Neural cell (in vitro differentiated cells): ENCODE measurements at regions not wholly inside any gene's neighbourhood (a gene's known extent, or its start where the extent isn't known, plus 50 kb on each side); places are given as distances from the start of the nearest gene placed in this dataset.

Source experiments
- H2AFZ ChIP-seq: fragments of 200-600, 300-800 bp; sonication (generic), shearing (Covaris generic); 2 replicates; pipeline ENCODE4 v1.6.0; 2014; ENCODE audit warnings: low read depth, mild to moderate bottlenecking, antibody characterized with exemption, low read length, moderate library complexity
- H3F3A ChIP-seq: fragments of 200-600 bp; shearing (Covaris generic); 2 replicates; pipeline ENCODE4 v1.6.1; 2016; ENCODE audit warnings: mild to moderate bottlenecking, moderate library complexity, mixed read lengths, antibody characterized with exemption, low read length; ENCODE audit not compliant: insufficient read depth, poor library complexity, severe bottlenecking
- H3K27ac ChIP-seq: fragments of 200-600, 300-800 bp; sonication (generic), shearing (Covaris generic); 2 replicates; pipeline ENCODE4 v1.5.1; 2014; ENCODE audit warnings: mild to moderate bottlenecking, low read length, moderate library complexity
- H3K27me3 ChIP-seq: fragments of 300-800, 200-600 bp; sonication (generic), shearing (Covaris generic); 2 replicates; pipeline ENCODE4 v1.6.0; 2014; ENCODE audit warnings: mild to moderate bottlenecking, low read depth, low read length, moderate library complexity; ENCODE audit not compliant: insufficient read depth
- H3K36me3 ChIP-seq: fragments of 300-800, 200-600 bp; sonication (generic), shearing (Covaris generic); 2 replicates; pipeline ENCODE4 v1.5.1; 2014; ENCODE audit warnings: mild to moderate bottlenecking, antibody characterized with exemption, low read length, moderate library complexity; ENCODE audit not compliant: insufficient read depth
- H3K4me2 ChIP-seq: fragments of 300-800, 200-600 bp; sonication (generic), shearing (Covaris generic); 2 replicates; pipeline ENCODE4 v1.6.0; 2014; ENCODE audit warnings: mild to moderate bottlenecking, low read length
- H3K4me3 ChIP-seq: fragments of 300-800, 200-600 bp; sonication (generic), shearing (Covaris generic); 2 replicates; pipeline ENCODE4 v1.5.1; 2014; ENCODE audit warnings: mild to moderate bottlenecking, low read length, moderate library complexity
- H3K79me2 ChIP-seq: fragments of 200-600 bp; shearing (Covaris generic); replicated peaks from 2 replicates; pipeline ENCODE4 v1.6.0; 2014; ENCODE audit warnings: mild to moderate bottlenecking, low read length, moderate library complexity; ENCODE audit not compliant: insufficient read depth
- H3K9ac ChIP-seq: fragments of 300-800, 200-600 bp; sonication (generic), shearing (Covaris generic); 2 replicates; pipeline ENCODE4 v1.6.1; 2016; ENCODE audit warnings: mild to moderate bottlenecking, low read length, mixed read lengths
- H3K9me2 ChIP-seq: fragments of 200-600 bp; shearing (Covaris generic); 2 replicates; pipeline ENCODE4 v1.6.1; 2016; ENCODE audit warnings: mild to moderate bottlenecking, low read length, mixed read lengths; ENCODE audit not compliant: insufficient read depth
- H3K9me3 ChIP-seq: fragments of 200-600, 300-800 bp; sonication (generic), shearing (Covaris generic); 2 replicates; pipeline ENCODE4 v1.6.1; 2016; ENCODE audit warnings: mild to moderate bottlenecking, mixed run types, low read length, moderate library complexity, mixed read lengths
- H4K20me1 ChIP-seq: fragments of 200-600 bp; shearing (Covaris generic); 2 replicates; pipeline ENCODE4 v1.6.1; 2016; ENCODE audit warnings: mild to moderate bottlenecking, mixed run types; ENCODE audit not compliant: insufficient read depth
- EP300 ChIP-seq: fragments of 450-650 bp; conservative IDR thresholded peaks from 2 replicates; pipeline ENCODE4 v1.6.1; 2014; ENCODE audit warnings: antibody characterized with exemption, mild to moderate bottlenecking, moderate library complexity; ENCODE audit not compliant: poor library complexity, severe bottlenecking
- EZH2 ChIP-seq: fragments of 200-600, 300-800 bp; shearing (Covaris generic), sonication (generic); IDR thresholded peaks from 2 replicates; pipeline ENCODE4 v1.6.1; 2014; ENCODE audit warnings: antibody characterized with exemption, low read length, borderline replicate concordance, mild to moderate bottlenecking; ENCODE audit not compliant: insufficient read depth, poor library complexity, severe bottlenecking
- MXI1 ChIP-seq: fragments of 450-650 bp; conservative IDR thresholded peaks from 2 replicates; pipeline ENCODE4 v1.6.1; 2014; ENCODE audit warnings: antibody characterized with exemption, mild to moderate bottlenecking; ENCODE audit not compliant: poor library complexity, severe bottlenecking
- POLR2AphosphoS5 ChIP-seq: IDR thresholded peaks from 2 replicates; pipeline ENCODE4 v1.6.1; 2012
- RAD21 ChIP-seq: fragments of 450-650 bp; conservative IDR thresholded peaks from 2 replicates; pipeline ENCODE4 v1.6.1; 2014; ENCODE audit warnings: antibody characterized with exemption, mild to moderate bottlenecking, moderate library complexity
- REST ChIP-seq: IDR thresholded peaks from 2 replicates; pipeline ENCODE4 v1.6.1; 2012; ENCODE audit warnings: borderline replicate concordance
- SMC3 ChIP-seq: fragments of 450-650 bp; conservative IDR thresholded peaks from 2 replicates; pipeline ENCODE4 v1.6.1; 2014; ENCODE audit warnings: antibody characterized with exemption, mild to moderate bottlenecking, moderate library complexity; ENCODE audit not compliant: poor library complexity
- TAF1 ChIP-seq: IDR thresholded peaks from 2 replicates; pipeline ENCODE4 v1.6.1; 2012; ENCODE audit warnings: low read depth
- TF ChIP-seq, protein P1 (sequence below): fragments of 450-650 bp; IDR thresholded peaks from 2 replicates; pipeline ENCODE4 v1.5.1; 2014; ENCODE audit warnings: antibody characterized with exemption, mild to moderate bottlenecking, moderate library complexity; ENCODE audit not compliant: poor library complexity, severe bottlenecking

GRCh38 chr2:138293549-138293948 lies 208.0 kb upstream of the SPOPL start:
- no peaks in the 10 kb centered on the region for H3K9me3 ChIP-seq
- no peak for TF ChIP-seq MXI1
- TF ChIP-seq, protein P1, sequence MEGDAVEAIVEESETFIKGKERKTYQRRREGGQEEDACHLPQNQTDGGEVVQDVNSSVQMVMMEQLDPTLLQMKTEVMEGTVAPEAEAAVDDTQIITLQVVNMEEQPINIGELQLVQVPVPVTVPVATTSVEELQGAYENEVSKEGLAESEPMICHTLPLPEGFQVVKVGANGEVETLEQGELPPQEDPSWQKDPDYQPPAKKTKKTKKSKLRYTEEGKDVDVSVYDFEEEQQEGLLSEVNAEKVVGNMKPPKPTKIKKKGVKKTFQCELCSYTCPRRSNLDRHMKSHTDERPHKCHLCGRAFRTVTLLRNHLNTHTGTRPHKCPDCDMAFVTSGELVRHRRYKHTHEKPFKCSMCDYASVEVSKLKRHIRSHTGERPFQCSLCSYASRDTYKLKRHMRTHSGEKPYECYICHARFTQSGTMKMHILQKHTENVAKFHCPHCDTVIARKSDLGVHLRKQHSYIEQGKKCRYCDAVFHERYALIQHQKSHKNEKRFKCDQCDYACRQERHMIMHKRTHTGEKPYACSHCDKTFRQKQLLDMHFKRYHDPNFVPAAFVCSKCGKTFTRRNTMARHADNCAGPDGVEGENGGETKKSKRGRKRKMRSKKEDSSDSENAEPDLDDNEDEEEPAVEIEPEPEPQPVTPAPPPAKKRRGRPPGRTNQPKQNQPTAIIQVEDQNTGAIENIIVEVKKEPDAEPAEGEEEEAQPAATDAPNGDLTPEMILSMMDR: no peak
- TF ChIP-seq RAD21: no peak
- no peak for TF ChIP-seq EP300
- TF ChIP-seq REST: no peak
- no peak for TF ChIP-seq TAF1
- no peak for TF ChIP-seq SMC3
- no peak for TF ChIP-seq POLR2AphosphoS5
- H3K27me3 ChIP-seq: no peaks in the 10 kb centered on the region
- H2AFZ ChIP-seq: no peak overlapping the region
- no peaks in the 10 kb centered on the region for H3F3A ChIP-seq
- no peaks in the 10 kb centered on the region for H4K20me1 ChIP-seq
- H3K9ac ChIP-seq: no peak overlapping the region
- H3K9me2 ChIP-seq: no peaks in the 10 kb centered on the region
- no peaks in the 10 kb centered on the region for H3K79me2 ChIP-seq
- H3K36me3 ChIP-seq: no peaks in the 10 kb centered on the region
- no peak overlapping the region for H3K27ac ChIP-seq
- H3K4me3 ChIP-seq: no peak overlapping the region
- no peak overlapping the region for H3K4me2 ChIP-seq

DNA sequence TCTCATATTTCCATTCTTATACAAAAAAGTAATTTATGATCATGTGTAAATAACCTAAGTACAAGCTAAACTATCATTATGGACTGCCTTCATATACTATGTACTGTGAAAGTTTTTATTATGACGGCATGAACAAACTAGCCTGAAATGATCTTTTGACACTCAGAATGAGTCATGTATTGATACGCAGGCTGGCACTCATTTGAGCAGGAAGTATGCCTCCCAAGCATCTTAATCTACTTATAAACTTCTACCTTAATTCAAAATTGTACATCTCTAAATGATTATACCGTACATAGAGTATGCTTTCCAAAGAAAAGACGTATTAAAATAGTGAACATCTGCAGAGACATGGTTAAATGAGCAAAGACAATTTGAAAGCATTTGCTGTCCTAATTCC lies 207.1 kb upstream of the SPOPL start:
- Histone ChIP-seq H3K9me2 (no peaks in the 10 kb centered on the region), H3K36me3 (no peaks in the 10 kb centered on the region), H3K79me2 (no peaks in the 10 kb centered on the region), H3K4me2 (no peak overlapping the region), H3K4me3 (no peak overlapping the region), H2AFZ (no peak overlapping the region), H3K9me3 (no peaks in the 10 kb centered on the region), H3K27ac (no peak overlapping the region), H3F3A (no peaks in the 10 kb centered on the region), H4K20me1 (no peaks in the 10 kb centered on the region), H3K9ac (no peak overlapping the region), H3K27me3 (no peaks in the 10 kb centered on the region)
- TF ChIP-seq EP300 (no peak), SMC3 (no peak), POLR2AphosphoS5 (no peak), TAF1 (no peak), REST (no peak), RAD21 (no peak), MXI1 (no peak), EZH2 (no peak)
- TF ChIP-seq, protein P1: no peak
